NOMO-1 (cell line): ENCODE measurements at regions not wholly inside any gene's neighbourhood (a gene's known extent, or its start where the extent isn't known, plus 50 kb on each side); places are given as distances from the start of the nearest gene placed in this dataset.
"Not testable (repeated sequence)": the region's sequence is repeated elsewhere in the genome, so short reads cannot be mapped to it uniquely, and the experiment has no call there.

Source experiments
- DNase-seq, 2 experiments: peaks; one replicate each; lab custom pipeline; 2025; ENCODE audit not compliant: unreplicated experiment in 2 of 2; lab: John Stamatoyannopoulos, UW

GRCh38 chr16:17947165-17947564 lies 389.4 kb downstream of the NPIPA8 start:
- no peak for DNase-seq

GRCh38 chr16:17945080-17945601 lies 391.4 kb downstream of the NPIPA8 start:
- no peak for DNase-seq

- DNase-seq, result no peak
These were observed 392.2 kb downstream of the NPIPA8 start for GRCh38 chr16:17944345-17944744.

- DNase-seq, result no peak
These were observed 394.5 kb downstream of the NPIPA8 start for GRCh38 chr16:17942067-17942466.

- DNase-seq, result no peak
These were observed 395.8 kb downstream of the NPIPA8 start for GRCh38 chr16:17940584-17941364.

GRCh38 chr16:17939723-17940122 lies 396.8 kb downstream of the NPIPA8 start:
- DNase-seq, result peak; percentile 8 to 56

- no peak for DNase-seq
These were observed 397.4 kb downstream of the NPIPA8 start for GRCh38 chr16:17939122-17939536.

GRCh38 chr16:17938546-17938945 lies 398.0 kb downstream of the NPIPA8 start:
- DNase-seq, result no peak

GRCh38 chr16:17936766-17937402 lies 399.7 kb downstream of the NPIPA8 start:
- no peak for DNase-seq

GRCh38 chr16:17930280-17930679 lies 406.3 kb downstream of the NPIPA8 start:
- DNase-seq, result no peak

GRCh38 chr16:17926866-17927399 lies 409.6 kb downstream of the NPIPA8 start:
- no peak for DNase-seq

- no peak for DNase-seq
These were observed 410.1 kb downstream of the NPIPA8 start for GRCh38 chr16:17926461-17926860.

GRCh38 chr16:17925761-17926160 lies 410.8 kb downstream of the NPIPA8 start:
- DNase-seq, result no peak

- peak; percentile 5 to 11 for DNase-seq
These were observed 415.1 kb downstream of the NPIPA8 start for GRCh38 chr16:17921357-17921978.

GRCh38 chr16:17917316-17918019 lies 419.1 kb downstream of the NPIPA8 start:
- DNase-seq, result no peak

- no peak for DNase-seq
These were observed 420.7 kb downstream of the NPIPA8 start for GRCh38 chr16:17915791-17916190.

- no peak for DNase-seq
These were observed 422.4 kb downstream of the NPIPA8 start for GRCh38 chr16:17914168-17914567.

GRCh38 chr16:17911578-17911977 lies 425.0 kb downstream of the NPIPA8 start:
- DNase-seq, result not testable (repeated sequence)

- not testable (repeated sequence) for DNase-seq
These were observed 429.9 kb downstream of the NPIPA8 start for GRCh38 chr16:17906626-17907025.

- DNase-seq, result no peak
These were observed 430.5 kb upstream of the XYLT1 start for GRCh38 chr16:17901309-17901708.

GRCh38 chr16:17899141-17899540 lies 428.4 kb upstream of the XYLT1 start:
- DNase-seq, result no peak
